Superior temporal gyrus (tissue), 1 donor: ENCODE measurements at regions not wholly inside any gene's neighbourhood (a gene's known extent, or its start where the extent isn't known, plus 50 kb on each side); places are given as distances from the start of the nearest gene placed in this dataset.
A peak's percentile ranks its signal among the peaks of the same experiment; 100 is the strongest.
"Not testable (repeated sequence)": the region's sequence is repeated elsewhere in the genome, so short reads cannot be mapped to it uniquely, and the experiment has no call there.

Source experiments
- DNase-seq: peaks from one replicate; pipeline ENCODE4 v3.0.0-alpha.2; 2016; ENCODE audit errors: extremely low spot score

DNA sequence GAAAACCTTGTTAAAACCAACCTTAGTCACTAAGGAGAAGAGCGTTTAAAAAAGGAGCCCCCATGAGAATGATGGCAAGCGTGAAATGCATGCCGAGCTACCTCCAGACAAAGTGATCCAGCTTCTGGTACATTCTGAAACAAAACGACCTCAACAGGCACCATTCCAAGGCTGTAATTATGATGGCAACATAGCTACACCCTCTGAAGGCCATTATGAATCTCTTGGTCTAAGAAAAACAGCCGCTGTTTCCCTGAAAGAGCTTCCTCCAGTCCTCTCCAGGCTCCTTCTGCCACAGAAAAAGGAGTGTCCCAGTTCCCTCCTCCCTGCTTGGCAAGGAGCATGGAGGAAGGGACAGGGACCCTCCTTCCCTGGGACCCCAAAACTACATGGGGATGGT lies 50.0 kb upstream of the ABLIM1 start:
- DNase-seq: no peak

DNA sequence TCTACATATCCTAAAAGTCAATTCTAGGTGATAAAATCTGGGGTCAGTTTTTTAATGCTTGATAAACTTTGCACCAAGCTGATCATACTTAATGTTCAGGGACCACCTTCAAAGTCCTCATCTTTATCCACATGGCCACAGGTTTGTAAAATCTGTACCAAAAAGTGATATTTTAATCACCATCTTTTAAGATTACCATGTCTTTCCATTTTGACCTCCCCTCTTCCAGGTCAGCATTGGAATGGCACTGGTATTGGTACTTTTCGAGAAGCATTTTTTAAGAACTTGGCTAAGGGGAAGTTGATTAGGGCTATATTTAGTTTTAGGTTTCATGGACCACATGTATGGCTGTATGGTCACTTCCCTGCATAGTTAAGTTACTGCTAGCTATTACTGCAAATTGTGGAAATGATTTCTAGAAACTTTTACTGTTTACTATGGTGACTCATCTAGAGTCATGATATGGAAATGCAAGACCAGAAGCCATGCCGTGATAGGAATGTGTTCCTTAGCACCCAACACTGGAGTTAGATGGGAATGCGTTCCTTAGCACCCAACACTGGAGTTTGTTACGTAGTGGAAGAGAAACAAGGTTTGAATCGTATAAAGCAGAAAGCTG lies 50.8 kb upstream of the ABLIM1 start:
- no peak for DNase-seq

DNA sequence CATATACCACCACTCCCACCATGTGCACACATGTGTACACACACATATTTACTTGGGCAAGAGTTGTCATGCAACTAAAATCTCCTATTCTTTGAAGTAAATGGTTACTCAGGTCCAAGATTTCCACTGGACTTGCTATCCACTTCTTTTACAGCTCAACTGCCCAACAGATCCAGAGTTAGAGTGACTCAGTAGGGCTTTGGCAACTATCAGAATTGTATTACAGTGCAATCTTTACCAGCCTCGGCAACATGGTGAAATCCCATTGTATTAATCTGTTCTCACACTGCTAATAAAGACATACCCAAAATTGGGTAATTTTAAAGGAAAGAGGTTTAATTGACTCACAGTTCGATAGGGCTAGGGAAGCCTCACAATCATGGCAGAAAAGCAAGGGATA lies 51.9 kb upstream of the ABLIM1 start:
- DNase-seq: no peak

DNA sequence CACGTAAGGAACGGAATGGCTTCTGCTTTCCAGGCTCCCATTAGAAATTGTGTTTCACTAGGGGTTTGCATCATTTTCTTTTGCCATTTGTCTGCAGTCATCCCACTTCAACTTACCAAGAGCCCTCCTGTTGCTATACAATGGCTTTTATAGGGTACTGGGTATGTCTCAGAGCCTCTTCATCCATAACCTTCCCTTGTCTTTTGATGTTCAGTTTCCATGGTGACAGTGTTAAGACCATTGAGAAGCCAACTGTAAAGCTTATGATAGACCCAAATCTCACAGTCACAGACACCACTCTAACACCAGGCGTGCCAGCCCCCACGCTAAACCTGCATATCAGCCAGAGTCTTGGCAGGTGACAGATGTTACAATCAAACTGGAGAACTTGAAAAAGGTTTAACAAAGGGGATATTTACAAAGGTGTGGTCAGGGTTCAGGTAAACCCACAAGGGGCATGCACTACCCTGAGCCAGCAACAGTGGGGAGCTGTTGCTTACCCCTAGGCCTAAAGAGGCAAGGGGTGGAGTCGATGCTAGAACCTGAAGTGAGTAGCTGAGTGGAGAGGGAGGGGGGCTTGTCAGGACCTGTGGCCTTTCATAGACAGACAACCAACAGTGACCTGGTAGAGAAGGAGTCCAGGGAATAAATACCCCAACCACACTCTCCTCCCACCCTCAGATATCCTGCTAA lies 53.2 kb upstream of the ABLIM1 start:
- no peak for DNase-seq

DNA sequence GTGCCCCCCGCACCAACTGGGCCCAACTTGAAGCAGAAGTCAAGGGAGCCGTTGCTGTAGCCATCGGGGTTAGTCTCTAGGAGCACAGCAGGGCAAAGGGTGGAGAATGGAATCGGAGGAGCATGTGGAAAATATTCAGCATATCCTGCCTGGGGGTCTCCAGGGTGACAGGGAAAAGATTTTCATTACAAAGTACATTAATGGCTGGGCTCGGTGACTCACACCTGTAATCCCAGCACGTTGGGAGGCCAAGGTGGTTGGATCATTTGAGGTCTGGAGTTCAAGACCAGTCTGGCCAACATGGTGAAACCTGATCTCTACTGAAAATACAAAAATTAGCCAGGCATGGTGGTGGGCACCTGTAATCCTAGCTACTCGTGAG lies 53.8 kb upstream of the ABLIM1 start:
- no peak for DNase-seq

DNA sequence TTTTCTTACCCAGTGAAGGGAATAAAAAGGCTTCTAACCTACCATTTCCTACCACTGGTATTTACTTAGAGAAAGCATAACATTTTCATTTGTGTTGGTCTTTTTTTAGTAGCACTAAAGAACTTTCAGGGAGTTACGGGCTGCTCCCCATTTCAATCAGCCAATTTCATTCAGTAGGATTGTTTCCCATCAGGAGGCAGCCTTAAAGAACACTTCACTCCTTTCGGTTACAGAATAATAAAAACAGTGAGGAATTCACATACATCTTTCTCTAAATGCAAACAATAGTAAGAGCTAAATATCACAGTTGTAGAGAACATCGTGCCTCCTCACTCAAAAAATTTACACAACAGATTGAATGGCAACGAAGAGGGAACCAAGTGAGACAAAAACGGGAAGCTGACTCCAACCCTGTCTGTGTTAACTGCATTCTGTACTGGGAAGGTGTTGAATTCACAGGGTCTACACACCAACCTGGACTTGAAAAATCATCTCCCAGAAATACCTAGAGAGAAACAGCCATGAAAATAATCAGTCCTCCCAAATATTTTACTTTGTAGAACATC lies 55.5 kb upstream of the ABLIM1 start:
- peak; percentile 41 for DNase-seq

DNA sequence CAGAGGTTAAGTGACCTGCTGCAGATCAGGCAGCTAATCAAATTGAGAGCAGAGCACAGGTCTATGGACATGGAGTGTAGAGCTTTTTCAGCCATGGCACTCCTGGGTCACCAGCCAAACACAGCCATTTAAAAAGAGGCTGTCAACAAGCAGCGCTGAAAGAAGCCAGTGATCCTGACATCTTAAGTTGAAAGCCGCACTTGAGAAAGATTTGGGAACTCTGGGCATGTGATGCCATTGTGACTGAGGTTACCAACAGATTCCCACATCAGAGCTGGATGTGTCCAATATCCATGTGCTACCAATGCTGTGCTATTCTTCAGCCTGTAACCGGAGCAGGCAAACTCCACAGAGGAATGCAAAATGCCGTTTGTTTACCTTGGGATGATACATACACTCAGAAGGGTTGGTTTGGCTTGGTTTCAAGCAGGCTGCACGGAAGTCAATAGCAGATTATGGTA lies 56.2 kb upstream of the ABLIM1 start:
- DNase-seq: no peak

DNA sequence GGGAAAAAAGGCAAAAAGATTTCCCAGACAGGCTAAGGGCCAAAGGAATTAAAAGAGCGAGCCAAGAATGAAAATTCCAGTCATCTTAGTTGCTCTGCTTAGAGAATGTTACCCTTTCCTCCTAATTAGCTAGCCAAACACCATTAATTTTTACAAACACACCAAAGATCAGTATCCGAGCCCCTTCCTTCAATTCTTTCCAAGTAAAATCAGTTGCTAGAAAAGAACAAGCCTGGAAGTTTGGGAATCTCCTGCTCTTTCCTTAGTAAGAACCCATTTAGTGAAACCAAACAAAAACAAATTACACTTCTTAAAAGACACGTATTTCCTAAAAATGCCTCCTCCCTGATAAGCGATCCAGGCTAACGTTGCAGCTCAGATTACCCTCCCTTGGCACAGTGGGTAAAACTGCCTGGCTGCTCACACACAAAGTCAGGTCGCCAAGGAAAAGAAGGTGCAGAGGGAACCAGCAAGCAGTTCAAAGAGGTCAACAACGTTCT lies 57.1 kb upstream of the ABLIM1 start:
- no peak for DNase-seq

DNA sequence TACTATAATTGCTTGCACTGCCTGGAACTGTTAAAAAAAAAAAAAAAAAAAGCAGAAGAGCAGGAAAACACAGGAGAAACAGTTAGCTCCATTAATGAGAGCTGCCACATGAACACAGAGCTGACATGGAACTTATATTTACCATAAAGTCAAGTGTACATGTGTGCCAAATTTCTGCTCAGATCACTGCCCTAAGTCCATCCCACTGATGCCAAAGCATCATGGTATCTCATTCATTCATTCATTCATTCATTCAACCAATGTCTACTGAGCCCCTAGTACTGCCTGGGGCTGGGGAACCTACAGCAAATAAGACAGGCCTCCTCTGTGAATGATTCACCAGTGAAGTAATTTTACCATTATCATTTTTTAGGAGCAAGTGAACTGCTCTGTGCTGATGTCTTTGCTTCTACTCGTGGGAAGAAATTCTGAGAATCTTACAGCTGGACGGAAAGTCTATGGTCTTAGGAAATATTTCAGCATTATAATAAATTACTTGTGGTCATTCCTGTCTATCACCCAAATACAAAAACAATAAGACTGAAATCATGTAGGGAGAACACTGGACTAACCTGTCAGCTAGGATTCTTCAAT lies 58.8 kb upstream of the ABLIM1 start:
- DNase-seq: no peak

DNA sequence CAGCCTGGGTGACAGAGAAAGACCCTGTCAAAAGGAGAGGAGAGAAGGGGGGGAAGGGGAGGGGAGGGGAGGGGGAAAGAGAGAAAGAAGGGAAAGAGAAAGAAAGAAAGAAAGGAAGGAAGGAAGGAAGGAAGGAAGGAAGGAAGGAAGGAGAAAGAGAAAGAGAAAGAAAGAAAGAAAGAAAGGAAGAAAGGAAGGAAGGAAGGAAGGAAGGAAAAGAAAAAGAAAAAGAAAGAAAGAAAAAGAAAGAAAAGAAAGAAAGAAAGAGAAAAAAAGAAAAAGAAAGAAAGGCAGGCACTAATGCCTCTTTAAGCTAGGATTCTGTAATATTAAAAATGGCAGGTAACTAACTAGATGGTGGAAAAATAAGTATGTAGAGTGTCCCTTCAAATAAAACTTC lies 59.8 kb upstream of the ABLIM1 start:
- not testable (repeated sequence) for DNase-seq

DNA sequence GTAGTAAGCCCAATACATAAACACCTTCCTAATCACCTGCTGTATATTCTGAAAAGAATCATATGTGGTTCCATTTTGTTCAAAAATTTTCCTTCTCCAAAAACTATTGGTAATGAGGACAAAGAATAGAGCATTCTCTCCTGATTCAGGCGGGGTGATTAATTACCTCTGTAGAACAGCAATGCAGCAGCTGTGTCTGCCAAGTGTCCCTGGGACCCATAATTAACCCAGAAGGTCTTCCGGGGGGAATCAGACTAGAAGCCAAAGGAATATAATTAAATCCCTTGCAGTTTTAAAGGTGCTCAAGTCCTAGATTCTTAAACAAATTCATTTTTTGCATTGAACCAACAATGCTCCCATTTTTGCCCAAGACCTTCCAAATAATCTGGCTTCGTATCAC lies 60.3 kb upstream of the ABLIM1 start:
- DNase-seq: no peak

DNA sequence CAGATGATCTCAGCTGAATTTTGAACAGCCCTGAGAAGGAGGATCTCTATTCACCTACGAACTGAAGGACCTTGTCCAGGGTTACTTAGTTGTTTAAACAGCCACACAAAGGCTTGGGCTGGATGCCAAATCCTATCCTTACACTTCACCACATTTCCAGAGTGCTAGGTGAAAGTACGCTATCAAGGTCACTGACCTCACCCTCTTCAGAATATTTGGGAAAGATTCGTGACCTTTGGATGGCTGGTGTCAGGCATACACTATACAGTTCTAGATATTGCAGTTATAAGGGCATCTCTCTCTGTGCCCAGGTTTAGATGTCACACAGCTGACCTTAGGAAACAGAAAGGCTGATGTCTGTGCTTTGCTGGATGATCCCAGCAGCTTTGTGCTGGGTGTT lies 61.2 kb upstream of the ABLIM1 start:
- no peak for DNase-seq

DNA sequence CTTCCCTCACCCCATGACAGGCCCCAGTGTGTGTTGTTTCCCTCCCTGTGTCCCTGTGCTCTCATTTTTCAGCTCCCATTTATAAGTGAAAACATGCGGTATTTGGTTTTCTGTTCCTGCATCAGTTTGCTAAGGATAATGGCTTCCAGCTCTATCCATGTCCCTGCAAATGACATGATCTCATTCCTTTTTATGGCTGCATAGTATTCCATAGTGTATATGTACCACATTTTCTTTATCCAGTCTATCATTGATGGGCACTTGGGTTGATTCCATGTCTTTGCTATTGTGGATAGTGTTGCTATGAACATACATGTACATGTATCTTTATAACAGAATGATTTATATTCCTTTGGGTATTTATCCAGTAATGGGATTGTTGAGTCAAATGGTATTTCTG lies 61.9 kb upstream of the ABLIM1 start:
- DNase-seq: not testable (repeated sequence)

DNA sequence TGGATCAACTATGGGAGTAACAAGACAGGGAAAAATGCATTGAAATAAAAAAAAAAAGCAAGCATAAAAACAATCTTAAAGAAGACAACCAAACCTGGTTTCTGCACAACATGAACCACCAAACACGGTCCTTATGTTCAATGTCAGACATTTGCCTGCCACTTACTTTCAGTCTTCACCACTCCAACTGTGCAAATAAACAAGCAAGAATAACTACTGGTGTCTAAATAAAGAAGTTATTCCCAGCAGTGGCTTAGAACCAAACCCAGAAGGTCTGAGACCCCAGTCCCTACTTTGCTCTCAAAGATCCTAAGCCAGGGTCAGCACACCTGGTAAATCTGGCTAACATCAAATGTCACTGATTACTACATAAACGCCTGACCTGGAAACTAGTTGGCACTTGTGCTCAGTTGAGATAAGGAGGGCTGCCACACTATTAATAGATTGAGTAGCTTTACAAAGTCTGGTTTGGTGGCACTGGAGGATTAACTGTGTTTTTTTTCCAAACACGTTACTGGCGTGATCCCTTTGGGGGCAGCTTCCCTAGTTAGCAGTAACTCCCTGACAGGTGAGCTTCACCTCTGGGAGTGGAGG lies 62.7 kb upstream of the ABLIM1 start:
- no peak for DNase-seq

DNA sequence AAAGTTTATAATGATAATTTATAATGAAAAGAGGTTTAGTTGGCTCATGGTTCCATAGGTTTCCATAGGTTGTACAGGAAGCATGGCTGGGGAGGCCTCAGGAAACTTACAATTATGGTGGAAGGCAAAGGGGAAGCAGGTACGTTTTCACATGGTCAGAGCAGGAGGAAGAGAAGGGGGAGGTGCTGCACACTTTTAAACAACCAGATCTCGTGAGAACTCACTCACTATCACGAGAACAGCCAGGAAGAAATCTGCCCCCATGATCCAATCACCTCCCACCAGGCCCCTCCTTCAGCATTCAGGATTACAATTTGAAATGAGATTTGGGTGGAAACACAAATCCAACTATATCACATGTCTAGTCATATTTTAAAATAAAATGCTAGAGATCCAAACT lies 64.1 kb upstream of the ABLIM1 start:
- DNase-seq: not testable (repeated sequence)

DNA sequence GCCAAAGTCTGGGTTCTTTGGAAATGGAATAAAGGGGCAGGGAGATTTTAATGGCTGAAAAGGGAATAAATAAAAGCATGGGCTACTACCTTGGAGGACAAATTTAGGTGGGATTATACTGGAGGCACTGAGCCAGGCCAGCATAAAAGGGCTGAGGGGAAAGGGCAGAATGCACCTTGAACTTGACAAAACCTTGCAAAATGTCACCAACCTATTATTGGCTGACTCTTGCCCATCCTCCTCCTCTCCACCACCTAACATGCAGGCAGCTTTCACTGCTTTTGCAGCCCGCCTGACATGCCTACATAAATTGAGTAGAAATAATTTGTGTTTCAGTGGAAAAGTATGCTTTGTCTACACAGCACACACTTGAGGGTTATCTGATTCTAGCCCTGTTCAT lies 65.3 kb upstream of the ABLIM1 start:
- no peak for DNase-seq

DNA sequence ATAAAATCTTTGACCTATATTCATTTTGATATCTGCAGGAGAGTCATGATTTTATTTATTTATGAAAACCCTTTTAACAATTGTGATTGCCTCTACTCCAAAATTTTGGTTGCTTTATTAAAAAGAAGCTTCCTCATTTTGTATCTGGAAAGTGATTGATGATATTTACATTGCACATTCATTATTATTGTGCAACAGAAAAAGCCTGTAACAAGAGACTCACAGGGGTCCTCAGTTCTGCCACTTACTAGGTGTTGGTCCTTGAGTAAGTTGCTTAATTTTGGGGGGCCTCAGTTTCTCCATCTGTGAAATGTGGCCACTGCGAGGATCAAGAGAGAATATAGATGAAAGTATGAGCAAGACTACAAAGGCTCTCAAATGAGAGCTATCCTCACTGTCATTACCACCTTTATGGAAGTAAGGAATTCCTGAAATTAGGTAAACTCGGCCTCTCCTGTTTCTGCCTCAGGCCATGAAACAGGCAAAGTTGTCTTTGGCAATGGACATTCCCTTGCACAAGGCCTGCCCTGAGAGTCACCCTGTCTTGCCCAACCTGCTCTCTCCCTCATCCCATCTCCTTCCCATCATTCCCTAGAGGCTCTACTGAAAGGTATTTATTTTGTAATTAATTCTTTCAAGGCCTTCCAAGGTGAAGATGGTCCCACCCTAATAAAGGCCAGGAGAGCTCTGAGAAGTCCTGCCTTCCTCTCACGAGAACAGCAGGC lies 66.1 kb upstream of the ABLIM1 start:
- DNase-seq: no peak

DNA sequence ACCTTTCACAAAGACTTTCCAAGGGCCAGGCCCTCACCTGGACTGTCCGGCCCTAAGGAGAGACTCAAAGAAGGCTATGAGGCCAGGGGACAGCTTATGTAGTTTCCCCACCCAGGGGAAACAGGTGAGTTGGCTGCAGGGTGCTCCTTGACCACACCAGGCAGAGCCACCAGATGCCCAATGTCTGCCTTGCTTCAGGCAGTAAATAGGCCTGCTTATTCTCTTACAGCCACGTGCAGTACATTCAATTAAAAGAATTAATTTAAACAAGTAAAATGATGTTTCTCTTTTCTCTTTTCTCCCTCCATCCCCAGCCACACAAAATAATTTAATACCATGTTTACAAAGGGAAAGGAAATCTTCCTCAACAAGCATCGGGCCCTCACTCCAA lies 66.6 kb upstream of the ABLIM1 start:
- no peak for DNase-seq

DNA sequence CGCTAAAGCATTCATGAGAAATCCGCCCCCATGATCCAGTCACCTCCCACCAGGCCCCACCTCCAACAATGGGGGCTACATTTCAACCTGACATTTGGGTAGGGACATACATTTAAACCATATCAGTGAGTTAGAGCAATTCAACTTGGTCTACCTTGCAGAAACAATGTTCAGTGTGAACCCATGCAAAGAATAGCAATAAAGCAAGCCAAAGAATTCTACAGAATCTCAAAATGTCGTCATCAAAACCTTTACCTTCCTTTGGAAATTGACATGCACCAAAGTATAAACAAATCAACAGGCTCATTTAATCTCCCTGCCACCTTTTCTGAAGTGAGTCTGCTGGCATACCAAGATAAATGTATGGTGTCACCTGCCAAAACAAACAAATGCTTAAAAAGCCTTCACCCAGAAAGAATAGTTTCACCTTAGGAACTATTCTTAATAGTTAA lies 68.8 kb upstream of the ABLIM1 start:
- DNase-seq: no peak

DNA sequence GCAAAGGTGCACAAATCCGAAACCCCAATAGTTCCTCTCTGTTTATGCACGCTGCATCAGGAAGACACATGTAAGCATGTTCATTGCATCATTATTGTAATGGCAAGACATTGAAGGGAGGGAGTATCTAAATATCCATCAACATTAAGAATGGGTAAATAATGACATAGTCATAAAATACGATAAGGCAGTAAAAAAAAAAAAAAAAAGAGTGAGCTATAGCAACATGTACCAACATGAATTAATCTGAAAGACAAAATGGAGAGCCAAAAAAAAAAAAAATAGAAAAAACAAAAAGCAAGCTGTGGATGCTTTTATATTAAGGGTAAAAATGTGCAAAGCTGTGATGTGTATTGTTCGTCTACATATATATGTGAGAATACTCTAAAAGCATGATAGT lies 70.2 kb upstream of the ABLIM1 start:
- no peak for DNase-seq

DNA sequence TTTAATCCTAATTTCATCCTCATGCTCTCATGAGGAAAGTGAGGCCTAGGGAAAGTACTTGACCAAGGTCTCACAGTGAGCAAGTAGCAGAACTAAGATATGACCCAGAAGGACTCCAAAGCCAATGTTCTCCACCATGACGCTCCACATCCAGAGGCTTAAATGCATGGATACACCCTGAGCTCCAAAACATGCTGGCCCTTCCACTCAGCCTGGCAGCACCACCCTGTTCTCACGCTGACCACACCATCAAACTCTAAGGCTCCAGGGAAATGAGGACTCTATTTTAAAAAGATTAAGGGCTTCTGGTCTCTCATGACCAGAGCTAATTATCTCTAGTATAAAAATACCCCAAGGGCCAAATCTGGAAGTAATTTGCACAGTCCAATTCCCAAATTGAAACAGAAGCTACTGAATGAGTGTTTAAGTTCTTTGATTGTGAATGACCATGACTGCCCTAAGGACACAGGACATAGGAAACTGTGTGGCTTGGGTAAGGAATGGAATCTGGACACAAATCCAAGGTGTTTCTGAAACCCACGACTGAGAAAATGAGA lies 71.1 kb upstream of the ABLIM1 start:
- no peak for DNase-seq
